HEK293T (cell line): ENCODE measurements at regions not wholly inside any gene's neighbourhood (a gene's known extent, or its start where the extent isn't known, plus 50 kb on each side); places are given as distances from the start of the nearest gene placed in this dataset.

Experiments used
- FOXK2 ChIP-seq: fragments of 450-650 bp; IDR thresholded peaks from 2 replicates; pipeline ENCODE4 v1.6.1; 2016; ENCODE audit warnings: mild to moderate bottlenecking
- FOXM1 ChIP-seq: fragments of 450-650 bp; IDR thresholded peaks from 2 replicates; pipeline ENCODE4 v1.6.1; 2017; ENCODE audit warnings: mild to moderate bottlenecking, borderline replicate concordance

DNA sequence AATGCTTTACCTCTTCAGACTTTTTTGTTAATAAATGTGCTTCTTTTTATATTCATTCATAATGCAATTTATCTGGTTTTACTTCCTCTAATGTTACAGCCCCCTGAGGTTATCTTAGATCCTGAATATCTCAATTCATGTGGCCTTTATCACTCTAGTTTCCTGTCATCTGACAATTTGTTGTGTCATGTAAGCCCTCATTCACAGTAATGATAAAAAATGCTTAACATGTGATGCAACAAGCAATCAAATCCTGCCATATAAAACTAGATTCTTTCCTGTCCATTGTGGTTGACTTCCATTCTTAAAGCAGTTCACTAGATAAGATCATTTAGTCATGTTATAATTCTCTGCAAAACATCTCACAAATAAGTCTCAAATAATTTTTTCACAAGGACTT, 991.2 kb upstream of the ACO1 start:
- TF ChIP-seq FOXM1 (no peak), FOXK2 (no peak)
